Right cardiac atrium (tissue), 5 donors: ENCODE measurements at regions not wholly inside any gene's neighbourhood (a gene's known extent, or its start where the extent isn't known, plus 50 kb on each side); places are given as distances from the start of the nearest gene placed in this dataset.

Experiments used
- ATAC-seq, 2 donors: fragments of 200-7000 bp; cut with Tn5 transposase; one replicate each; pipeline versions ENCODE4 v1.8.0 to v1.9.1; 2020; ENCODE audit warnings: moderate library complexity in 2 of 2, mild to moderate bottlenecking in 1 of 2
- DNase-seq, 3 donors: peaks; one replicate each; pipeline ENCODE4 v3.0.0-alpha.2; 2020
- H3K27ac ChIP-seq: one replicate; pipeline ENCODE4 v1.5.1; 2013; ENCODE audit warnings: mild to moderate bottlenecking, low read length, control low read depth, moderate library complexity
- H3K27me3 ChIP-seq: one replicate; pipeline ENCODE4 v1.6.1; 2013; ENCODE audit not compliant: control insufficient read depth, insufficient read depth
- H3K4me1 ChIP-seq: one replicate; pipeline ENCODE4 v1.6.1; 2013; ENCODE audit warnings: low read length; ENCODE audit not compliant: control insufficient read depth, insufficient read depth
- H3K4me3 ChIP-seq: one replicate; pipeline ENCODE4 v1.5.1; 2013; ENCODE audit warnings: low read length, control low read depth
- H3K9me3 ChIP-seq: one replicate; pipeline ENCODE4 v1.6.1; 2013; ENCODE audit warnings: low read length; ENCODE audit not compliant: control insufficient read depth
- WGBS: extraction: QIAGEN DNeasy Blood & Tissue Kit; methylation state at CpG from one replicate; pipeline ENCODE4 v1.1.7; 2013; 5-methylcytosine and 5-hydroxymethylcytosine counted together
- intact Hi-C, 4 donors: fragments of 100-400 bp; cut with DNase I; formaldehyde crosslinking; loops; one replicate each; pipeline versions ENCODE4 v1.11.0 to v1.14.0; 2022 to 2023
- donor health status: healthy with polysubstance abuse.
- donor health status: DM: no; HTN: yes; CAD: no.
- donor health status: DM: no; HTN: no; CAD: no.
- donor health status: DM: no; HTN: yes; CAD: no; lungs with severe emphysema.
- donor health status: DM: yes; HTN: yes; CAD: no.

GRCh38 chr2:66017763-66018162 is 417.2 kb upstream of the MEIS1 start:
- intact Hi-C loops: no loop called here
- Histone ChIP-seq H3K4me1 (no peaks in the 10 kb centered on the region), H3K9me3 (no peaks in the 10 kb centered on the region), H3K27ac (no peak overlapping the region), H3K27me3 (no peaks in the 10 kb centered on the region), H3K4me3 (no peak overlapping the region)
- DNase-seq (no peak), ATAC-seq (no peak)
- WGBS: 87% methylated on average over 2 of the region's 2 CpGs

- Histone ChIP-seq H3K9me3 (no peaks in the 10 kb centered on the region), H3K4me3 (no peak overlapping the region), H3K27ac (no peak overlapping the region), H3K4me1 (no peaks in the 10 kb centered on the region), H3K27me3 (no peaks in the 10 kb centered on the region)
- intact Hi-C loops: no loop called here
- ATAC-seq (no peak), DNase-seq (no peak)
- 83% methylated on average over 6 of the region's 6 CpGs for WGBS
These were observed 420.5 kb upstream of the MEIS1 start for GRCh38 chr2:66014450-66014849.

- Histone ChIP-seq H3K9me3 (no peaks in the 10 kb centered on the region), H3K4me1 (no peaks in the 10 kb centered on the region), H3K27ac (no peak overlapping the region), H3K4me3 (no peak overlapping the region), H3K27me3 (no peaks in the 10 kb centered on the region)
- DNase-seq: no peak
- intact Hi-C loops: no loop called here
- no peak for ATAC-seq
These were observed 421.5 kb upstream of the MEIS1 start for GRCh38 chr2:66013456-66013855.

- Histone ChIP-seq H3K27me3 (no peaks in the 10 kb centered on the region), H3K4me3 (no peak overlapping the region), H3K4me1 (no peaks in the 10 kb centered on the region), H3K27ac (no peak overlapping the region), H3K9me3 (no peaks in the 10 kb centered on the region)
- DNase-seq: no peak
- intact Hi-C loops: no loop called here
- ATAC-seq: no peak
These were observed 431.0 kb upstream of the MEIS1 start for GRCh38 chr2:66003931-66004330.

- ATAC-seq: no peak
- WGBS: 77% methylated on average over 2 of the region's 2 CpGs
These were observed 433.4 kb upstream of the MEIS1 start for GRCh38 chr2:66001538-66001937.

GRCh38 chr2:66000901-66001300 is 434.0 kb upstream of the MEIS1 start:
- no peaks in the 10 kb centered on the region for H3K27me3 ChIP-seq
- no peaks in the 10 kb centered on the region for H3K9me3 ChIP-seq
- WGBS: 64% methylated on average over 1 of the region's 1 CpG
- H3K27ac ChIP-seq: no peak overlapping the region
- DNase-seq: no peak
- H3K4me1 ChIP-seq: no peaks in the 10 kb centered on the region
- intact Hi-C loops: no loop called here
- ATAC-seq: no peak
- H3K4me3 ChIP-seq: no peak overlapping the region

More at GRCh38 chr2:66001538-66001937, 433.4 kb upstream of the MEIS1 start:
- Histone ChIP-seq H3K27me3 (no peaks in the 10 kb centered on the region), H3K9me3 (no peaks in the 10 kb centered on the region), H3K4me1 (no peaks in the 10 kb centered on the region), H3K27ac (no peak overlapping the region), H3K4me3 (no peak overlapping the region)
- no peak for DNase-seq
- intact Hi-C loops: no loop called here

- no peak overlapping the region for H3K27ac ChIP-seq
- H3K27me3 ChIP-seq: no peaks in the 10 kb centered on the region
- H3K9me3 ChIP-seq: no peaks in the 10 kb centered on the region
- no peaks in the 10 kb centered on the region for H3K4me1 ChIP-seq
- DNase-seq (no peak), ATAC-seq (no peak)
- 49% methylated on average over 2 of the region's 2 CpGs for WGBS
- no peak overlapping the region for H3K4me3 ChIP-seq
- intact Hi-C loops: no loop called here
These were observed 435.1 kb upstream of the MEIS1 start for GRCh38 chr2:65999796-66000195.

- WGBS: 83% methylated on average over 2 of the region's 2 CpGs
- H3K4me3 ChIP-seq: no peak overlapping the region
- no peaks in the 10 kb centered on the region for H3K9me3 ChIP-seq
- intact Hi-C loops: no loop called here
- no peak for ATAC-seq
- H3K27me3 ChIP-seq: no peaks in the 10 kb centered on the region
- no peak overlapping the region for H3K27ac ChIP-seq
- no peak for DNase-seq
- no peaks in the 10 kb centered on the region for H3K4me1 ChIP-seq
These were observed 435.8 kb upstream of the MEIS1 start for GRCh38 chr2:65999103-65999502.

- no peaks in the 10 kb centered on the region for H3K4me1 ChIP-seq
- H3K27me3 ChIP-seq: no peaks in the 10 kb centered on the region
- DNase-seq (no peak), ATAC-seq (no peak)
- 56% methylated on average over 1 of the region's 1 CpG for WGBS
- H3K4me3 ChIP-seq: no peak overlapping the region
- H3K9me3 ChIP-seq: no peaks in the 10 kb centered on the region
- no peak overlapping the region for H3K27ac ChIP-seq
- intact Hi-C loops: no loop called here
These were observed 437.0 kb upstream of the MEIS1 start for GRCh38 chr2:65997961-65998360.

GRCh38 chr2:65992198-65992554 is 442.7 kb upstream of the MEIS1 start:
- no peaks in the 10 kb centered on the region for H3K4me1 ChIP-seq
- no peaks in the 10 kb centered on the region for H3K27me3 ChIP-seq
- WGBS: 58% methylated on average over 4 of the region's 4 CpGs
- no peak for DNase-seq
- no peak overlapping the region for H3K27ac ChIP-seq
- intact Hi-C loops: no loop called here
- H3K9me3 ChIP-seq: no peaks in the 10 kb centered on the region
- no peak overlapping the region for H3K4me3 ChIP-seq
- no peak for ATAC-seq

- Histone ChIP-seq H3K4me3 (no peak overlapping the region), H3K27me3 (no peaks in the 10 kb centered on the region), H3K4me1 (no peaks in the 10 kb centered on the region), H3K27ac (no peak overlapping the region), H3K9me3 (no peaks in the 10 kb centered on the region)
- intact Hi-C loops: no loop called here
- no peak for ATAC-seq
- WGBS: 61% methylated on average over 9 of the region's 9 CpGs
- no peak for DNase-seq
These were observed 443.3 kb upstream of the MEIS1 start for GRCh38 chr2:65991381-65992197.

GRCh38 chr2:65985986-65986385 is 448.9 kb upstream of the MEIS1 start:
- Histone ChIP-seq H3K9me3 (no peaks in the 10 kb centered on the region), H3K4me1 (no peaks in the 10 kb centered on the region), H3K27ac (no peak overlapping the region), H3K27me3 (no peaks in the 10 kb centered on the region), H3K4me3 (no peak overlapping the region)
- ATAC-seq: no peak
- intact Hi-C loops: no loop called here
- DNase-seq: no peak
